KMS-11 (cell line): ENCODE measurements at regions not wholly inside any gene's neighbourhood (a gene's known extent, or its start where the extent isn't known, plus 50 kb on each side); places are given as distances from the start of the nearest gene placed in this dataset.

Experiments used
- H2AFZ ChIP-seq: fragments of 200-600 bp; sonication (generic); 2 replicates; pipeline ENCODE4 v1.6.1; 2016; ENCODE audit warnings: antibody characterized with exemption, mixed run types, low read depth
- H3K27ac ChIP-seq: fragments of 200-600 bp; sonication (generic); 2 replicates; pipeline ENCODE4 v1.6.1; 2016; ENCODE audit warnings: mild to moderate bottlenecking, mixed run types
- H3K27me3 ChIP-seq: fragments of 200-600 bp; sonication (generic); 2 replicates; pipeline ENCODE4 v1.6.1; 2017; ENCODE audit warnings: mild to moderate bottlenecking, low read depth, mixed run types, moderate library complexity; ENCODE audit not compliant: insufficient read depth
- H3K36me3 ChIP-seq: fragments of 200-600 bp; sonication (generic); 2 replicates; pipeline ENCODE4 v1.6.1; 2017; ENCODE audit warnings: mild to moderate bottlenecking, mixed run types; ENCODE audit not compliant: insufficient read depth
- H3K4me1 ChIP-seq: fragments of 200-600 bp; sonication (generic); 2 replicates; pipeline ENCODE4 v1.6.1; 2016; ENCODE audit warnings: mild to moderate bottlenecking, low read depth, mixed run types; ENCODE audit not compliant: poor library complexity, severe bottlenecking
- H3K4me2 ChIP-seq: fragments of 200-600 bp; sonication (generic); 2 replicates; pipeline ENCODE4 v1.7.0; 2016; ENCODE audit warnings: mild to moderate bottlenecking, mixed run types
- H3K4me3 ChIP-seq: fragments of 200-600 bp; sonication (generic); IDR thresholded peaks from 2 replicates; pipeline ENCODE4 v1.6.1; 2017; ENCODE audit warnings: low read depth, low read length, mixed read lengths; ENCODE audit not compliant: insufficient read depth
- H3K79me2 ChIP-seq: fragments of 200-600 bp; sonication (generic); 2 replicates; pipeline ENCODE4 v1.6.1; 2016; ENCODE audit warnings: low read depth, mixed run types; ENCODE audit not compliant: insufficient read depth
- H3K9ac ChIP-seq: fragments of 200-600 bp; sonication (generic); 2 replicates; pipeline ENCODE4 v1.6.1; 2016; ENCODE audit warnings: mild to moderate bottlenecking, mixed run types
- H4K20me1 ChIP-seq: fragments of 200-600 bp; sonication (generic); 2 replicates; pipeline ENCODE4 v1.6.1; 2016; ENCODE audit warnings: mild to moderate bottlenecking, mixed run types; ENCODE audit not compliant: insufficient read depth
- TF ChIP-seq, protein P1 (sequence below): fragments of 200-600 bp; sonication (generic); conservative IDR thresholded peaks from 2 replicates; pipeline ENCODE4 v1.6.1; 2017; ENCODE audit warnings: low read depth, mild to moderate bottlenecking, antibody characterized with exemption, low read length, moderate library complexity, mixed read lengths

DNA sequence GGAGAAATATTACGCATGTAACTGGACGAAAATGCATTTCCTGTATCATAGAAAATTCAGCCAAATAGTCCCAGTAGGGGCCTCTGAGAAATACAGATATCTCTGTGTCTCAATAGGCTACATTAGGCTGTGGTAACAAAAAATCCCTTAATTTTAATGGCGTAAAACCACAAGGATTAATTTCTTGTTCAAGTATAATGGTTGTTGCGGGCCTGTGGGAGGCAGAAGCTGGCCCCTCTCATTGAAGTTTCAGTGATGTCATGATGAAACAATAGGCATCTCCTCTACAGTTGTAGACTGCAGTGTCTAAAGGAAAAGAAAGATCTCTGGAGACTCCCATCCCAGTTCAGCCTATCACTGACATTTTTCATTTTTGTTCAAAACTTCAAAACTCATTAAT is 1625.6 kb upstream of the C9orf72 start:
- no peak overlapping the region for H2AFZ ChIP-seq
- H3K9ac ChIP-seq: no peak overlapping the region
- H3K27ac ChIP-seq: no peak overlapping the region
- no peaks in the 10 kb centered on the region for H3K27me3 ChIP-seq
- H4K20me1 ChIP-seq: no peaks in the 10 kb centered on the region
- no peak overlapping the region for H3K4me3 ChIP-seq
- H3K4me1 ChIP-seq: no peaks in the 10 kb centered on the region
- H3K79me2 ChIP-seq: no peaks in the 10 kb centered on the region
- H3K4me2 ChIP-seq: no peak overlapping the region
- H3K36me3 ChIP-seq: no peaks in the 10 kb centered on the region
- TF ChIP-seq, protein P1, sequence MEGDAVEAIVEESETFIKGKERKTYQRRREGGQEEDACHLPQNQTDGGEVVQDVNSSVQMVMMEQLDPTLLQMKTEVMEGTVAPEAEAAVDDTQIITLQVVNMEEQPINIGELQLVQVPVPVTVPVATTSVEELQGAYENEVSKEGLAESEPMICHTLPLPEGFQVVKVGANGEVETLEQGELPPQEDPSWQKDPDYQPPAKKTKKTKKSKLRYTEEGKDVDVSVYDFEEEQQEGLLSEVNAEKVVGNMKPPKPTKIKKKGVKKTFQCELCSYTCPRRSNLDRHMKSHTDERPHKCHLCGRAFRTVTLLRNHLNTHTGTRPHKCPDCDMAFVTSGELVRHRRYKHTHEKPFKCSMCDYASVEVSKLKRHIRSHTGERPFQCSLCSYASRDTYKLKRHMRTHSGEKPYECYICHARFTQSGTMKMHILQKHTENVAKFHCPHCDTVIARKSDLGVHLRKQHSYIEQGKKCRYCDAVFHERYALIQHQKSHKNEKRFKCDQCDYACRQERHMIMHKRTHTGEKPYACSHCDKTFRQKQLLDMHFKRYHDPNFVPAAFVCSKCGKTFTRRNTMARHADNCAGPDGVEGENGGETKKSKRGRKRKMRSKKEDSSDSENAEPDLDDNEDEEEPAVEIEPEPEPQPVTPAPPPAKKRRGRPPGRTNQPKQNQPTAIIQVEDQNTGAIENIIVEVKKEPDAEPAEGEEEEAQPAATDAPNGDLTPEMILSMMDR: no peak

- no peak overlapping the region for H2AFZ ChIP-seq
Measured at GRCh38 chr9:29199975-29200374, 1626.7 kb upstream of the C9orf72 start.

DNA sequence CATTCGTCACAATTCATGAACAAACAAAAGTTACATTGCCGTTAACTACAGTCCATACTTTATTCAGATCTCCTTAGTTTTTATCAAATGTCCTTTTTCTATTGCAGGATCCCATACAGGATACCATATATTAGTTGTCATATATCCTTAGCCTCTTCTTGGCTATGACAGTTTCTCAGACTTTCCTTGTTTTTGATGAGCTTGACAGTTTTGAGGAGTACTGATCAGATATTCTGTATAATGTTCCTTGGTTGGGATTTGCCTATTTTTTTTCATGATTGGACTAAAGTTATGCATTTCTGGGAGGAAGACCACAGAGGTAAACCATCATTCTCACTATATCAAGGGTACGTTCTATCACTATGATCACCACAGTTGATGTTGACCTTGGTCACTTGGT is 1627.4 kb upstream of the C9orf72 start:
- Histone ChIP-seq H3K27ac (no peak overlapping the region), H3K79me2 (no peaks in the 10 kb centered on the region), H3K4me2 (no peak overlapping the region), H3K4me1 (no peaks in the 10 kb centered on the region), H3K36me3 (no peaks in the 10 kb centered on the region), H3K4me3 (no peak overlapping the region), H3K27me3 (no peaks in the 10 kb centered on the region), H4K20me1 (no peaks in the 10 kb centered on the region), H2AFZ (no peak overlapping the region), H3K9ac (no peak overlapping the region)
- TF ChIP-seq, protein P1: no peak

More at GRCh38 chr9:29199975-29200374, 1626.7 kb upstream of the C9orf72 start:
- Histone ChIP-seq H3K79me2 (no peaks in the 10 kb centered on the region), H3K27me3 (no peaks in the 10 kb centered on the region), H3K27ac (no peak overlapping the region), H3K9ac (no peak overlapping the region), H3K36me3 (no peaks in the 10 kb centered on the region), H3K4me2 (no peak overlapping the region), H4K20me1 (no peaks in the 10 kb centered on the region), H3K4me3 (no peak overlapping the region), H3K4me1 (no peaks in the 10 kb centered on the region)
- TF ChIP-seq, protein P1: no peak

DNA sequence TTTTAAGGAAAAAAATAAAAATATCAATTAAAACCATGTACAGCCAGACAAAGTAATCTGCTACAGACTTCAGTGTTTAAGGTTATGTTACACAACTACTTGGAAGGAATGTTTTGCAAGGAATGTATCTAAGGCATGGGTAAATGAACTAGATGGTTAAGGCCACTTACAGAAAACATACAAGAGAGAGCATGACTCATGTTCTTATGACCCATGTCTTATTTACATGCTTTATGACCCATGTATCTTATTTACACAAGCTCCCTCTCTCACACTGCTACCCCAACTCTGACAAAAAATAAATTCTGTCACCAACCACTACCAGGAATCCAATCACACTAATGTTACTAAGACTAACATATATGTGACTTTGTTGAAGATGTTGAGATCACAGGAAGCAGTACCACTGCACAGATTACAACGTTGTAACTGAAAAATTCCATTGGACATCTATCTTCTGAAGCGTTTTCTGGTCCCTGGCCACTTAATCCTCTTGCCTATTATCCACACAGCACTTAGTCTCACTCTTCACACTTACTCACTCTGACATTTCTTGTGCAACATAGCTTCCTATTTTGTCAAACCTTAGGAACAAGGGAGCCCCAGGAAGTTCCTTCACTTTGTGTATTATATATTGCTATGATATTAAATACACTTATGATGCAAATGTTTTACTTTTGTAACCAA is 1630.1 kb upstream of the C9orf72 start:
- H3K4me1 ChIP-seq: no peaks in the 10 kb centered on the region
- no peak overlapping the region for H3K9ac ChIP-seq
- H3K27me3 ChIP-seq: no peaks in the 10 kb centered on the region
- TF ChIP-seq, protein P1: no peak
- no peaks in the 10 kb centered on the region for H3K79me2 ChIP-seq
- H3K36me3 ChIP-seq: no peaks in the 10 kb centered on the region
- H3K27ac ChIP-seq: no peak overlapping the region
- H3K4me2 ChIP-seq: no peak overlapping the region
- H2AFZ ChIP-seq: no peak overlapping the region
- H4K20me1 ChIP-seq: no peaks in the 10 kb centered on the region
- no peak overlapping the region for H3K4me3 ChIP-seq
